ENCODE measurements at regions not wholly inside any gene's neighbourhood (a gene's known extent, or its start where the extent isn't known, plus 50 kb on each side); places are given as distances from the start of the nearest gene placed in this dataset.

- Histone ChIP-seq H2AFZ (no peak overlapping the region), H3K27me3 (no peaks in the 10 kb centered on the region), H4K20me1 (ENCODE audit: insufficient read depth, poor library complexity, severe bottlenecking) (no peaks in the 10 kb centered on the region), H3K4me2 (no peak overlapping the region), H3K9me2 (replicated peaks; ENCODE audit: insufficient read depth) (no peaks in the 10 kb centered on the region), H3K36me3 (replicated peaks; ENCODE audit: insufficient read depth, low read depth) (no peaks in the 10 kb centered on the region), H3K4me3 (no peak overlapping the region), H3K9me3 (ENCODE audit: low read depth) (no peaks in the 10 kb centered on the region), H3K27ac (no peak overlapping the region), H3K79me2 (no peaks in the 10 kb centered on the region), H3K4me1 (ENCODE audit: insufficient read depth) (peaks cover 16% of the 10 kb centered on the region)
- TF ChIP-seq EZH2phosphoT487 (IDR thresholded peaks at IDR 0.05; ENCODE audit: low read depth, severe bottlenecking, unreplicated experiment) (no peak), EZH2 (IDR thresholded peaks at IDR 0.05; ENCODE audit: borderline replicate concordance) (no peak), CTCF (IDR thresholded peaks at IDR 0.05; ENCODE audit: poor library complexity) (no peak)
- no peak for DNase-seq (ENCODE audit: low spot score)
- WGBS (ENCODE audit: low lambda C conversion rate, missing lambda C conversion rate): 81% methylated on average over 2 of the region's 2 CpGs
Measured at GRCh38 chr3:106129939-106130338, 261.1 kb upstream of the CBLB start.

GRCh38 chr3:106130384-106131198 is 261.8 kb upstream of the CBLB start:
- TF ChIP-seq EZH2phosphoT487 (IDR thresholded peaks at IDR 0.05; ENCODE audit: low read depth, severe bottlenecking, unreplicated experiment): no peak
- TF ChIP-seq CTCF (IDR thresholded peaks at IDR 0.05; ENCODE audit: poor library complexity): no peak
- no peak for TF ChIP-seq EZH2 (IDR thresholded peaks at IDR 0.05; ENCODE audit: borderline replicate concordance)
- H3K27ac ChIP-seq: peak overlapping the region; percentile 17
- peak; percentile 37 for DNase-seq (ENCODE audit: low spot score)
- H2AFZ ChIP-seq: peak overlapping the region; percentile 27
- H3K36me3 ChIP-seq (replicated peaks; ENCODE audit: insufficient read depth, low read depth): no peaks in the 10 kb centered on the region
- H3K4me3 ChIP-seq: no peak overlapping the region
- peak overlapping the region; percentile 55 for H3K4me2 ChIP-seq
- H3K9me2 ChIP-seq (replicated peaks; ENCODE audit: insufficient read depth): no peaks in the 10 kb centered on the region
- 54% methylated on average over 2 of the region's 2 CpGs for WGBS (ENCODE audit: low lambda C conversion rate, missing lambda C conversion rate)
- H3K79me2 ChIP-seq: no peaks in the 10 kb centered on the region
- no peaks in the 10 kb centered on the region for H3K27me3 ChIP-seq
- no peaks in the 10 kb centered on the region for H3K9me3 ChIP-seq (ENCODE audit: low read depth)
- no peaks in the 10 kb centered on the region for H4K20me1 ChIP-seq (ENCODE audit: insufficient read depth, poor library complexity, severe bottlenecking)
- peaks cover 16% of the 10 kb centered on the region for H3K4me1 ChIP-seq (ENCODE audit: insufficient read depth)

- Histone ChIP-seq H4K20me1 (ENCODE audit: insufficient read depth, poor library complexity, severe bottlenecking) (no peaks in the 10 kb centered on the region), H3K9me3 (ENCODE audit: low read depth) (no peaks in the 10 kb centered on the region), H3K4me3 (no peak overlapping the region), H3K9me2 (replicated peaks; ENCODE audit: insufficient read depth) (no peaks in the 10 kb centered on the region), H3K27me3 (no peaks in the 10 kb centered on the region), H2AFZ (no peak overlapping the region), H3K4me2 (no peak overlapping the region), H3K36me3 (replicated peaks; ENCODE audit: insufficient read depth, low read depth) (no peaks in the 10 kb centered on the region), H3K27ac (no peak overlapping the region), H3K4me1 (ENCODE audit: insufficient read depth) (peaks cover 24% of the 10 kb centered on the region), H3K79me2 (no peaks in the 10 kb centered on the region)
- WGBS (ENCODE audit: low lambda C conversion rate, missing lambda C conversion rate): 98% methylated on average over 22 of the region's 26 CpGs
- TF ChIP-seq EZH2 (IDR thresholded peaks at IDR 0.05; ENCODE audit: borderline replicate concordance) (no peak), EZH2phosphoT487 (IDR thresholded peaks at IDR 0.05; ENCODE audit: low read depth, severe bottlenecking, unreplicated experiment) (no peak), CTCF (IDR thresholded peaks at IDR 0.05; ENCODE audit: poor library complexity) (no peak)
- no peak for DNase-seq (ENCODE audit: low spot score)
Measured at GRCh38 chr3:106135451-106136160, 266.8 kb upstream of the CBLB start.
